ENCODE measurements at regions not wholly inside any gene's neighbourhood (a gene's known extent, or its start where the extent isn't known, plus 50 kb on each side); places are given as distances from the start of the nearest gene placed in this dataset.

- Histone ChIP-seq H3K4me3 (ENCODE audit: low read length) (no peak overlapping the region), H3F3A (ENCODE audit: low read length, unreplicated experiment) (no peaks in the 10 kb centered on the region), H3K9me2 (replicated peaks; ENCODE audit: low read length) (no peaks in the 10 kb centered on the region), H3K9ac (ENCODE audit: low read length) (no peak overlapping the region), H3K79me2 (ENCODE audit: low read length) (no peaks in the 10 kb centered on the region), H2AFZ (ENCODE audit: low read length) (no peak overlapping the region), H3K4me1 (ENCODE audit: insufficient read depth, low read length) (no peaks in the 10 kb centered on the region), H3K27me3 (ENCODE audit: low read length) (no peaks in the 10 kb centered on the region), H4K20me1 (ENCODE audit: low read length) (no peaks in the 10 kb centered on the region), H3K9me3 (ENCODE audit: low read length) (peaks cover 9% of the 10 kb centered on the region; the same call in 1 of the 2 replicates), H3K27ac (ENCODE audit: low read length) (no peak overlapping the region), H3K36me3 (ENCODE audit: low read depth, low read length) (no peaks in the 10 kb centered on the region), H3K4me2 (ENCODE audit: low read length) (no peak overlapping the region)
- POLR2A ChIA-PET (ENCODE audit: unreplicated experiment) = no interaction called here
- TF ChIP-seq EZH2phosphoT487 (IDR thresholded peaks at IDR 0.05; ENCODE audit: borderline replicate concordance, low read length) (no peak), CTCF (conservative IDR thresholded peaks at IDR 0.05; ENCODE audit: low read depth, low read length) (no peak), EZH2 (IDR thresholded peaks at IDR 0.05; ENCODE audit: low read length, unreplicated experiment) (no peak)
- no peak for ATAC-seq
- no peak for DNase-seq
- CTCF ChIA-PET = no interaction called here
- intact Hi-C loops (cut with micrococcal nuclease) = no loop called here
- BruUV-seq (replicated peaks) = no TSS peak
Observed at GRCh38 chr14:22325676-22326400, 263.2 kb downstream of the DAD1 start.

- Histone ChIP-seq H3K4me3 (ENCODE audit: low read length) (no peak overlapping the region), H3K9me2 (replicated peaks; ENCODE audit: low read length) (no peaks in the 10 kb centered on the region), H3F3A (ENCODE audit: low read length, unreplicated experiment) (no peaks in the 10 kb centered on the region), H3K79me2 (ENCODE audit: low read length) (no peaks in the 10 kb centered on the region), H3K36me3 (ENCODE audit: low read depth, low read length) (no peaks in the 10 kb centered on the region), H3K4me1 (ENCODE audit: insufficient read depth, low read length) (peaks cover 18% of the 10 kb centered on the region), H3K27ac (ENCODE audit: low read length) (no peak overlapping the region), H3K4me2 (ENCODE audit: low read length) (no peak overlapping the region), H3K27me3 (ENCODE audit: low read length) (no peaks in the 10 kb centered on the region), H3K9me3 (ENCODE audit: low read length) (no peaks in the 10 kb centered on the region), H3K9ac (ENCODE audit: low read length) (no peak overlapping the region), H2AFZ (ENCODE audit: low read length) (no peak overlapping the region), H4K20me1 (ENCODE audit: low read length) (no peaks in the 10 kb centered on the region)
- BruUV-seq (replicated peaks) = no TSS peak
- intact Hi-C loops (cut with micrococcal nuclease) = no loop called here
- TF ChIP-seq EZH2phosphoT487 (IDR thresholded peaks at IDR 0.05; ENCODE audit: borderline replicate concordance, low read length) (no peak), EZH2 (IDR thresholded peaks at IDR 0.05; ENCODE audit: low read length, unreplicated experiment) (no peak), CTCF (conservative IDR thresholded peaks at IDR 0.05; ENCODE audit: low read depth, low read length) (no peak)
- peak; percentile 28 for DNase-seq
- POLR2A ChIA-PET (ENCODE audit: unreplicated experiment) = no interaction called here
- CTCF ChIA-PET = interaction anchor here (0.6 to 2.4 kb wide), 13 partner anchors 14 to 406 kb away, joined by 3 to 59 read pairs (median 6); no protein-coding TSS in a partner anchor
- ATAC-seq = peak; percentile 54
Observed at GRCh38 chr14:22320362-22320750, 268.7 kb downstream of the DAD1 start.
